Naive thymus-derived CD4-positive, alpha-beta T cell (primary cell): ENCODE measurements at regions not wholly inside any gene's neighbourhood (a gene's known extent, or its start where the extent isn't known, plus 50 kb on each side); places are given as distances from the start of the nearest gene placed in this dataset.

ENCODE experiments used
- ATAC-seq: fragments of 150-1000 bp; cut with Tn5 transposase; 2 replicates; pipeline ENCODE4 v1.10.0; 2021; ENCODE audit warnings: mild to moderate bottlenecking, moderate library complexity
- CTCF ChIA-PET: fragments of 350-600 bp; sonication (Branson Sonifier 250); formaldehyde crosslinking; loops from one replicate; lab custom pipeline; 2021; ENCODE audit warnings: antibody characterized with exemption; lab: Charles Lee
- POLR2A ChIA-PET: fragments of 350-600 bp; sonication (Branson Sonifier 250); formaldehyde crosslinking; loops from one replicate; lab custom pipeline; 2021; ENCODE audit warnings: antibody characterized with exemption, inconsistent platforms; lab: Charles Lee
- DNase-seq, 9 donors: peaks; one replicate each; pipeline versions ENCODE4 v3.0.0 to v3.0.0-alpha.2; 2020 to 2022; ENCODE audit warnings: mixed read lengths in 1 of 9
- H3K27ac ChIP-seq: one replicate; pipeline ENCODE4 v1.7.0; 2013; ENCODE audit warnings: mild to moderate bottlenecking, low read depth, low read length, moderate library complexity
- H3K27me3 ChIP-seq, 2 donors: one replicate each; pipeline ENCODE4 v1.7.0; 2013; ENCODE audit warnings: low read length in 2 of 2, mild to moderate bottlenecking in 2 of 2, moderate library complexity in 2 of 2; ENCODE audit not compliant: control insufficient read depth in 2 of 2, insufficient read depth in 2 of 2
- H3K36me3 ChIP-seq, 3 experiments: 1 replicate in 2 of 3; 2 replicates in 1 of 3; pipeline ENCODE4 v1.7.0; 2013; ENCODE audit warnings: low read length in 3 of 3, mild to moderate bottlenecking in 3 of 3, moderate library complexity in 1 of 3; ENCODE audit not compliant: insufficient read depth in 3 of 3, control insufficient read depth in 2 of 3
- H3K4me1 ChIP-seq, 2 donors: one replicate each; pipeline ENCODE4 v1.7.0; 2013; ENCODE audit warnings: low read length in 2 of 2, mild to moderate bottlenecking in 2 of 2, moderate library complexity in 1 of 2; ENCODE audit not compliant: control insufficient read depth in 2 of 2, insufficient read depth in 2 of 2
- H3K4me3 ChIP-seq: 2 replicates; pipeline ENCODE4 v1.7.0; 2013; ENCODE audit warnings: mild to moderate bottlenecking, low read length
- H3K9me3 ChIP-seq, 3 experiments: 1 replicate in 2 of 3; 2 replicates in 1 of 3; pipeline ENCODE4 v1.7.0; 2013; ENCODE audit warnings: low read length in 3 of 3; ENCODE audit not compliant: control insufficient read depth in 2 of 3
- H3K27ac Mint-ChIP-seq, 9 donors: one replicate each; pipeline ENCODE4 v1.8.0; 2020 to 2022; ENCODE audit warnings: mixed read lengths in 9 of 9, mild to moderate bottlenecking in 8 of 9, moderate library complexity in 5 of 9, inconsistent platforms in 2 of 9
- H3K27me3 Mint-ChIP-seq, 5 donors: one replicate each; pipeline ENCODE4 v1.8.0; 2021 to 2022; ENCODE audit warnings: mixed read lengths in 5 of 5, mild to moderate bottlenecking in 1 of 5
- H3K36me3 Mint-ChIP-seq, 5 donors: one replicate each; pipeline ENCODE4 v1.8.0; 2020 to 2022; ENCODE audit warnings: mixed read lengths in 5 of 5, mild to moderate bottlenecking in 3 of 5, inconsistent platforms in 1 of 5
- H3K4me1 Mint-ChIP-seq, 7 donors: one replicate each; pipeline ENCODE4 v1.8.0; 2020 to 2022; ENCODE audit warnings: mixed read lengths in 7 of 7, mild to moderate bottlenecking in 3 of 7, inconsistent platforms in 1 of 7
- H3K4me3 Mint-ChIP-seq, 10 donors: one replicate each; pipeline ENCODE4 v1.8.0; 2020 to 2022; ENCODE audit warnings: mild to moderate bottlenecking in 10 of 10, mixed read lengths in 10 of 10, moderate library complexity in 6 of 10, inconsistent platforms in 2 of 10
- H3K9me3 Mint-ChIP-seq, 11 donors: one replicate each; pipeline ENCODE4 v1.8.0; 2020 to 2022; ENCODE audit warnings: mixed read lengths in 11 of 11, mild to moderate bottlenecking in 4 of 11, inconsistent platforms in 1 of 11, moderate library complexity in 1 of 11
- intact Hi-C, 2 donors: fragments of 100-400 bp; cut with micrococcal nuclease; formaldehyde crosslinking; loops; one replicate each; pipeline ENCODE4 v1.15.1; 2023

DNA sequence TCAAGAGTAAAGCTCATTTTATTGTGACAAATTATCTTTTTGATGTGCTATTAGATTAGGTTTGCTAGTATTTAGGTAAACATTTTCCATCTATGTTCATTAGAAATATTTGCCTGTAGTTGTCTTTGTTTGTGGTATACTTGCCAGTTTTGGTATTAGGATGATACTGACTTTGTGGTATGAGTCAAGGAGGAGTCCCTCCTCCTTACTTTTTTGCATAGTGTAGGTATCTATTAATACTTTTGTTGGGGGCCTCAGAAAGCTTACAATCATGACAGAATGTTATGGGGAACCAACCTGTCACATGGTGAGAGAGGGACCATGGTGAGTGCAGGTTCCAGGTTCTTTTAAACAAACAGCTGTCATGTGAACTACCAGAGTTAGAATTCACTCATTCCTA lies 102.1 kb downstream of the ZWINT start:
- H3K36me3 ChIP-seq, result no peaks in the 10 kb centered on the region
- POLR2A ChIA-PET, result no interaction called here
- no peak for ATAC-seq

DNA sequence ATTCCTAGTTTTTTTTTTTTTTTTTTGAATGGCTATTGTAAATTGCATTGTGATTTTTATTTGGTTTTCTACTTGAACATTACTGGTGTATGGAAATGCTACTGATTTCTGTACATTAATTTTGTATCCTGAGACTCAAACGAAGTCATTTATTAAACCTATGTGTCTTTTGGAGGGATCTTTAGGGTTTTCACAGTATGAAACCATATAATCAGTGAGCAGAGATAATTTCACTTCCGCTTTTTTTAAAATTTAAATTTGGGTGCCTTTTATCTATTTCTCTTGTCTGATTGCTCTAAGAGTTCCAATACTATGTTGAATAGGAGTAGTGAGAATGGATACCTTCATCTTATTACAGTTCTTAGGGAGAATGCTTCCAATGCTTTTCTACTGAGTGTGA lies 102.7 kb downstream of the ZWINT start:
- Histone ChIP-seq H3K4me3 (no peak overlapping the region), H3K9me3 (no peaks in the 10 kb centered on the region), H3K27ac (no peak overlapping the region), H3K27me3 (no peaks in the 10 kb centered on the region), H3K4me1 (no peaks in the 10 kb centered on the region), H3K36me3 (no peaks in the 10 kb centered on the region)
- H3K4me3 Mint-ChIP-seq, result no peak overlapping the region
- H3K36me3 Mint-ChIP-seq, result peaks cover 0 to 5% (median 0%) of the 10 kb centered on the region in 5 donors
- no peak overlapping the region for H3K27ac Mint-ChIP-seq
- peaks cover 0 to 17% (median 4%) of the 10 kb centered on the region in 11 donors for H3K9me3 Mint-ChIP-seq
- ChIA-PET POLR2A (no interaction called here), CTCF (no interaction called here)
- H3K4me1 Mint-ChIP-seq, result no peaks in the 10 kb centered on the region
- no peak for ATAC-seq
- intact Hi-C loops, result no loop called here
- H3K27me3 Mint-ChIP-seq, result no peaks in the 10 kb centered on the region
- no peak for DNase-seq

More for the DNA sequence above, 102.1 kb downstream of the ZWINT start:
- Mint-ChIP-seq H3K27me3 (no peaks in the 10 kb centered on the region), H3K4me1 (no peaks in the 10 kb centered on the region), H3K27ac (no peak overlapping the region), H3K36me3 (peaks cover 0 to 2% (median 0%) of the 10 kb centered on the region in 5 donors), H3K9me3 (peaks cover 0 to 13% (median 2%) of the 10 kb centered on the region in 11 donors), H3K4me3 (no peak overlapping the region)
- Histone ChIP-seq H3K4me1 (no peaks in the 10 kb centered on the region), H3K4me3 (no peak overlapping the region), H3K27me3 (no peaks in the 10 kb centered on the region), H3K9me3 (no peaks in the 10 kb centered on the region), H3K27ac (no peak overlapping the region)
- CTCF ChIA-PET, result no interaction called here
- DNase-seq, result no peak
- intact Hi-C loops, result no loop called here

DNA sequence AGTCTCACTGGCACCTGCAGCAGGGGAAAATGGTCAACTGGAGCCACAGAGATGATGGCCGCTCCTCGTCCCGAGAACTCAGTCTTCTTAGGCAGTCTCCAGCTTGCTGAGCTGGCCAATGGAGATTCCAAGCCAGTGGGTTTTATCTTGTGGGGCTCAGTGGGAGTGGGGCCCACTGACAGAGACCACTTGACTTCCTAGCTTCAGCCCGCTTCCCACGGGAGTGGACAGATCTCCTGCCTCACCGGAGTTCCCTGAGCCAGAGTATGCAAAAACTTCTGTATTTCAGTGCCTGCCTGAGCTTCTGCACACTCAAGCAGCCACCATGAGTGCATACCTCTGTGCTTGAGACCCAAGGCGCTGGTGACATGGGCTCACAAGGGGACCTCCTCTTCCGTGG lies 105.8 kb downstream of the ZWINT start:
- CTCF ChIA-PET, result no interaction called here
- Mint-ChIP-seq H3K27ac (no peak overlapping the region), H3K36me3 (peaks cover 0 to 5% (median 0%) of the 10 kb centered on the region in 5 donors), H3K4me1 (no peaks in the 10 kb centered on the region), H3K4me3 (no peak overlapping the region), H3K27me3 (no peaks in the 10 kb centered on the region), H3K9me3 (peaks cover 0 to 12% (median 1%) of the 10 kb centered on the region in 11 donors)
- Histone ChIP-seq H3K36me3 (no peaks in the 10 kb centered on the region), H3K27me3 (no peaks in the 10 kb centered on the region), H3K27ac (no peak overlapping the region), H3K9me3 (no peaks in the 10 kb centered on the region), H3K4me3 (no peak overlapping the region), H3K4me1 (no peaks in the 10 kb centered on the region)
- ATAC-seq, result no peak
- intact Hi-C loops, result no loop called here
- no peak for DNase-seq
- POLR2A ChIA-PET, result no interaction called here

DNA sequence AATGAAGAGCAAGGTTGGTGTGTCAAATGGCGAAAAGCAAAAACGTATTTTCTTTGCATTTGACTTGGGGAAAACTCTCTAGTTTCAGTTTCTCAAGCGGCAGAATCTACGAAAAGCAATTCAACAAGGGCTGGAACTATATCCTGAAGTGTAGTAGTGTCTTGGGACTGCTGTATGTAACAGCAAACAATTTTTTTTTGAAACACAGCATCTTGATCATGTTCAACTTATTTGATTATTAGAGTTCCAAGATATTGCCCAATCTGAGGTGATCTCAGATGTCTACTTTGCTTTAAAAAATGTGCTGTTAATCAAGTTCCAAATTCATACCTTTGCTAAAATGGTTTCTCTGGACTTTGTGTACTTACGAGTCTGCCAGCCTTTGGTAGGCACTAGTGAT lies 120.6 kb downstream of the ZWINT start:
- H3K9me3 ChIP-seq, result no peaks in the 10 kb centered on the region
- no peaks in the 10 kb centered on the region for H3K36me3 ChIP-seq
- ChIA-PET CTCF (no interaction called here), POLR2A (no interaction called here)
- Mint-ChIP-seq H3K27ac (no peak overlapping the region), H3K4me3 (no peak overlapping the region), H3K9me3 (peaks cover 0 to 5% (median 0%) of the 10 kb centered on the region in 11 donors), H3K36me3 (no peaks in the 10 kb centered on the region), H3K4me1 (no peaks in the 10 kb centered on the region), H3K27me3 (no peaks in the 10 kb centered on the region)
- no peaks in the 10 kb centered on the region for H3K4me1 ChIP-seq
- intact Hi-C loops, result no loop called here
- no peaks in the 10 kb centered on the region for H3K27me3 ChIP-seq
- no peak overlapping the region for H3K27ac ChIP-seq
- DNase-seq (no peak), ATAC-seq (no peak)
- H3K4me3 ChIP-seq, result no peak overlapping the region

DNA sequence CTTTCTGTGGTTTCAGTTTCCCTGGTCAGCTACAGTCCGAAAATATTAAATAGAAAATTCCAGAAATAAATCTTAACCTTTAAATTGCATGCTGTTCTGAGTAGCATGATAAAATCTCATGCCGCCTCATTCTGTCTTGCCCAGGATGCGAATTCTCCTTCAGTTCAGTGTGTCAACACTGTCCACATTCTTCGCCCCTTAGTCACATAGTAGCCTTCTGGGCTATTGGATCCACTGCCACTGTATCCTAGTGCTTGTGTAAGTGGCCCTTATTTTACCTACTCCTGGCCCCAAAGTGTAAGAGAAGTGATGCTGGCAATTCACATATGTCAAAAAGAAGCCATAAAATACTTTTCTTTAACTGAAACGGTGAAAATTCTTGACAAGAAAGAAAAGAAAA lies 129.6 kb downstream of the ZWINT start:
- intact Hi-C loops, result no loop called here
- no peak overlapping the region for H3K4me3 ChIP-seq
- no peaks in the 10 kb centered on the region for H3K36me3 Mint-ChIP-seq
- no peaks in the 10 kb centered on the region for H3K4me1 Mint-ChIP-seq
- peaks cover 0 to 4% (median 0%) of the 10 kb centered on the region in 11 donors for H3K9me3 Mint-ChIP-seq
- ChIA-PET CTCF (no interaction called here), POLR2A (no interaction called here)
- DNase-seq (no peak), ATAC-seq (no peak)
- H3K4me1 ChIP-seq, result no peaks in the 10 kb centered on the region
- H3K9me3 ChIP-seq, result no peaks in the 10 kb centered on the region
- no peaks in the 10 kb centered on the region for H3K36me3 ChIP-seq
- no peak overlapping the region for H3K4me3 Mint-ChIP-seq
- H3K27ac Mint-ChIP-seq, result no peak overlapping the region
- no peaks in the 10 kb centered on the region for H3K27me3 Mint-ChIP-seq
- no peak overlapping the region for H3K27ac ChIP-seq
- no peaks in the 10 kb centered on the region for H3K27me3 ChIP-seq

DNA sequence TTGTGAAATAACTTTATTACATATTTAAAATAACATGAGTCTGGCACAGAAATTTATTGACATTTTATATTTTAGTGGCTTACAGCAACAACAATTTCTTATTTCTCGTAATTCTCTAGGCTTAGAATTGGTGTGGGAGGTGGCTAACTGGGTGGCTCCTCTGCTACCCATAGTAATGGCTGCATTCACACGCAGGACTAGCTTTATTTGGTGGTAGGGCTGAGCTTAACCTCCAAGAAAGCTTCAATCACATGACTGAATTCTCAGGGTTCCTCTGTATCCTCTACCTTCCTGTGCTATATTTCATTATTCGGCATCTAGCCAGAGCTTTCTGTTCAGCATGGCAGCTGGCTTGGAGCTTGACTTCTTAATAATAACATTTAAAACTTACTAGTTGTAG lies 138.8 kb downstream of the ZWINT start:
- Histone ChIP-seq H3K9me3 (no peaks in the 10 kb centered on the region), H3K4me3 (no peak overlapping the region), H3K36me3 (no peaks in the 10 kb centered on the region), H3K27ac (no peak overlapping the region), H3K27me3 (no peaks in the 10 kb centered on the region), H3K4me1 (no peaks in the 10 kb centered on the region)
- H3K4me3 Mint-ChIP-seq, result no peak overlapping the region
- ChIA-PET POLR2A (no interaction called here), CTCF (no interaction called here)
- no peaks in the 10 kb centered on the region for H3K36me3 Mint-ChIP-seq
- intact Hi-C loops, result no loop called here
- ATAC-seq (no peak), DNase-seq (no peak)
- H3K9me3 Mint-ChIP-seq, result peaks cover 0 to 6% (median 0%) of the 10 kb centered on the region in 11 donors
- no peak overlapping the region for H3K27ac Mint-ChIP-seq
- no peaks in the 10 kb centered on the region for H3K4me1 Mint-ChIP-seq
- no peaks in the 10 kb centered on the region for H3K27me3 Mint-ChIP-seq

DNA sequence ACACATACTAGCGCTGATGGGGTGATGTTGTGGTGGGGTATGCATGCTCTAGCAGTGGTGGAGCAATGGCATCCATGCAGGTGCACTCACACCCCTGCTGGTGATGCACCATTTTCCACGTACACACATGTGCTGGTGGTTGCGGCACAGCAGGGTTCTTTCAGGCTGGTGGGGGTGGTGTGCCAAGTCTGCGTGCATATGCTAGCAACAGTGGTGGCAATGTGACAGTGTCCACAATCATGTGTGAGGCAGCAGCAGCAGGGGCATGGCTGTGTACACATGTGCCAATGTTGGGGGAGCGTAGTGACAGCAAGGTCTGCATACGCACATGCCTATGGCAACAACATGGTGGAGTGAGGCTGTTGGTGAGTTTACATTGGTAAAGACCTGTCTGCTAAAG lies 148.1 kb downstream of the ZWINT start:
- Histone ChIP-seq H3K27ac (no peak overlapping the region), H3K9me3 (peaks cover 0 to 5% (median 0%) of the 10 kb centered on the region in 3 experiments), H3K4me3 (no peak overlapping the region), H3K36me3 (no peaks in the 10 kb centered on the region), H3K4me1 (no peaks in the 10 kb centered on the region), H3K27me3 (no peaks in the 10 kb centered on the region)
- intact Hi-C loops, result no loop called here
- DNase-seq (no peak), ATAC-seq (no peak)
- Mint-ChIP-seq H3K4me3 (no peak overlapping the region), H3K36me3 (no peaks in the 10 kb centered on the region), H3K4me1 (no peaks in the 10 kb centered on the region), H3K27ac (no peak overlapping the region), H3K9me3 (peaks cover 4 to 27% (median 13%) of the 10 kb centered on the region in 11 donors), H3K27me3 (no peaks in the 10 kb centered on the region)
- ChIA-PET POLR2A (no interaction called here), CTCF (no interaction called here)
